H9 (cell line): ENCODE measurements at regions not wholly inside any gene's neighbourhood (a gene's known extent, or its start where the extent isn't known, plus 50 kb on each side); places are given as distances from the start of the nearest gene placed in this dataset.
A peak's percentile ranks its signal among the peaks of the same experiment; 100 is the strongest.

Experiments used
- DNase-seq: peaks from one replicate; pipeline ENCODE4 v3.0.0-alpha.2; 2017
- H2AFZ ChIP-seq: one replicate; pipeline ENCODE4 v1.6.1; 2013; ENCODE audit warnings: mild to moderate bottlenecking, low read length, control low read depth, moderate library complexity
- H2AK5ac ChIP-seq: 2 replicates; pipeline ENCODE4 v1.6.1; 2013; ENCODE audit warnings: low read length, control low read depth, mixed read lengths; ENCODE audit not compliant: insufficient read length
- H2BK120ac ChIP-seq: one replicate; pipeline ENCODE4 v1.6.1; 2013; ENCODE audit warnings: low read depth, mild to moderate bottlenecking, low read length, control low read depth, inconsistent platforms; ENCODE audit not compliant: poor library complexity, severe bottlenecking
- H2BK12ac ChIP-seq: 2 replicates; pipeline ENCODE4 v1.6.1; 2013; ENCODE audit warnings: low read length, control low read depth, mixed read lengths, low read depth; ENCODE audit not compliant: insufficient read length
- H2BK15ac ChIP-seq: 2 replicates; pipeline ENCODE4 v1.6.1; 2013; ENCODE audit warnings: low read depth, low read length, control low read depth
- H2BK20ac ChIP-seq: one replicate; pipeline ENCODE4 v1.6.1; 2013; ENCODE audit warnings: low read depth, mild to moderate bottlenecking, low read length, control low read depth, inconsistent platforms; ENCODE audit not compliant: poor library complexity, severe bottlenecking
- H2BK5ac ChIP-seq: 2 replicates; pipeline ENCODE4 v1.6.1; 2013; ENCODE audit warnings: low read length, control low read depth, mixed read lengths; ENCODE audit not compliant: insufficient read length
- H3K14ac ChIP-seq: 2 replicates; pipeline ENCODE4 v1.6.1; 2013; ENCODE audit warnings: low read length, control low read depth; ENCODE audit not compliant: insufficient read depth
- H3K18ac ChIP-seq: 2 replicates; pipeline ENCODE4 v1.6.1; 2013; ENCODE audit warnings: low read depth, mild to moderate bottlenecking, mixed read lengths, low read length, control low read depth; ENCODE audit not compliant: insufficient read length
- H3K23ac ChIP-seq: 2 replicates; pipeline ENCODE4 v1.6.1; 2013; ENCODE audit warnings: low read length, control low read depth, mixed read lengths, low read depth; ENCODE audit not compliant: insufficient read length
- H3K23me2 ChIP-seq: 2 replicates; pipeline ENCODE4 v1.6.1; 2013; ENCODE audit warnings: low read depth, mild to moderate bottlenecking, mixed read lengths, low read length, control low read depth; ENCODE audit not compliant: insufficient read length, poor library complexity, severe bottlenecking
- H3K27ac ChIP-seq: 2 replicates; pipeline ENCODE4 v1.5.1; 2013; ENCODE audit warnings: low read length, control low read depth, mixed read lengths, low read depth; ENCODE audit not compliant: insufficient read length
- H3K27me3 ChIP-seq: 2 replicates; pipeline ENCODE4 v1.6.1; 2013; ENCODE audit warnings: low read length, control low read depth, inconsistent platforms; ENCODE audit not compliant: insufficient read depth
- H3K4ac ChIP-seq: 2 replicates; pipeline ENCODE4 v1.6.1; 2013; ENCODE audit warnings: low read depth, mild to moderate bottlenecking, control low read depth, inconsistent platforms, low read length, moderate library complexity
- H3K4me1 ChIP-seq: 2 replicates; pipeline ENCODE4 v1.6.1; 2013; ENCODE audit warnings: low read length, control low read depth, inconsistent platforms; ENCODE audit not compliant: insufficient read depth
- H3K4me2 ChIP-seq: 2 replicates; pipeline ENCODE4 v1.6.1; 2013; ENCODE audit warnings: low read length, control low read depth, mixed read lengths; ENCODE audit not compliant: insufficient read length, insufficient read depth
- H3K56ac ChIP-seq: 2 replicates; pipeline ENCODE4 v1.6.1; 2013; ENCODE audit warnings: low read depth, mild to moderate bottlenecking, mixed read lengths, low read length, control low read depth; ENCODE audit not compliant: insufficient read length
- H3K79me1 ChIP-seq: 2 replicates; pipeline ENCODE4 v1.6.1; 2013; ENCODE audit warnings: low read depth, mild to moderate bottlenecking, moderate library complexity, low read length, control low read depth, inconsistent platforms; ENCODE audit not compliant: insufficient read depth, poor library complexity, severe bottlenecking
- H3K79me2 ChIP-seq: 2 replicates; pipeline ENCODE4 v1.6.1; 2013; ENCODE audit warnings: low read length, control low read depth, inconsistent platforms; ENCODE audit not compliant: insufficient read depth
- H3K9ac ChIP-seq: 2 replicates; pipeline ENCODE4 v1.6.1; 2013; ENCODE audit warnings: low read length, control low read depth, mixed read lengths; ENCODE audit not compliant: insufficient read length; ENCODE audit errors: extremely low read depth
- H3K9me3 ChIP-seq: one replicate; pipeline ENCODE4 v1.6.1; 2013; ENCODE audit warnings: low read depth, low read length, inconsistent platforms; ENCODE audit not compliant: control insufficient read depth
- H3T11ph ChIP-seq: one replicate; pipeline ENCODE4 v1.6.1; 2013; ENCODE audit warnings: mild to moderate bottlenecking, low read length, control low read depth, inconsistent platforms
- H4K20me1 ChIP-seq: one replicate; pipeline ENCODE4 v1.6.1; 2013; ENCODE audit not compliant: control insufficient read depth, insufficient read length, insufficient read depth
- H4K5ac ChIP-seq: 2 replicates; pipeline ENCODE4 v1.6.1; 2013; ENCODE audit warnings: low read depth, mild to moderate bottlenecking, mixed read lengths, low read length, control low read depth; ENCODE audit not compliant: insufficient read length
- H4K8ac ChIP-seq: replicated peaks from 2 replicates; pipeline ENCODE4 v1.6.1; 2013; ENCODE audit warnings: low read length, control low read depth, mixed read lengths, low read depth; ENCODE audit not compliant: insufficient read length
- H4K91ac ChIP-seq: 2 replicates; pipeline ENCODE4 v1.6.1; 2013; ENCODE audit warnings: low read depth, mild to moderate bottlenecking, moderate library complexity, mixed read lengths, low read length, control low read depth; ENCODE audit not compliant: insufficient read length
- H3K27ac Mint-ChIP-seq, 3 experiments: 2 replicates in 2 of 3; 3 replicates in 1 of 3; pipeline ENCODE4 v1.8.0; 2020 to 2021; ENCODE audit warnings: mixed read lengths in 3 of 3, mild to moderate bottlenecking in 1 of 3, moderate library complexity in 1 of 3
- H3K27me3 Mint-ChIP-seq: 2 replicates; pipeline ENCODE4 v1.8.0; 2021; ENCODE audit warnings: low read depth, mild to moderate bottlenecking, moderate library complexity, mixed read lengths
- H3K36me3 Mint-ChIP-seq, 3 experiments: 2 replicates in 2 of 3; 3 replicates in 1 of 3; pipeline ENCODE4 v1.8.0; 2020 to 2021; ENCODE audit warnings: low read depth in 3 of 3, mixed read lengths in 3 of 3; ENCODE audit not compliant: insufficient read depth in 1 of 3
- H3K4me1 Mint-ChIP-seq, 2 experiments: 2 replicates each; pipeline ENCODE4 v1.8.0; 2020; ENCODE audit warnings: mixed read lengths in 2 of 2
- H3K4me3 Mint-ChIP-seq, 2 experiments: 2 replicates in 1 of 2; 3 replicates in 1 of 2; pipeline ENCODE4 v1.8.0; 2020 to 2021; ENCODE audit warnings: mild to moderate bottlenecking in 2 of 2, mixed read lengths in 2 of 2, moderate library complexity in 1 of 2
- H3K9me3 Mint-ChIP-seq, 2 experiments: 2 replicates in 1 of 2; 3 replicates in 1 of 2; pipeline ENCODE4 v1.8.0; 2020; ENCODE audit warnings: mild to moderate bottlenecking in 2 of 2, mixed read lengths in 2 of 2, moderate library complexity in 1 of 2
- WGBS: extraction: QIAGEN DNeasy Blood & Tissue Kit; methylation state at CpG from one replicate; pipeline ENCODE4 v1.1.7; 2013; ENCODE audit warnings: missing lambda C conversion rate, low lambda C conversion rate, mixed read lengths; ENCODE audit not compliant: insufficient read length; ENCODE audit errors: extremely low coverage; 5-methylcytosine and 5-hydroxymethylcytosine counted together
- TF ChIP-seq, protein P1 (sequence below): fragments of 200-600 bp; sonication (generic); conservative IDR thresholded peaks from 3 replicates; pipeline ENCODE4 v1.8.0; 2021; ENCODE audit warnings: antibody characterized with exemption, mild to moderate bottlenecking

DNA sequence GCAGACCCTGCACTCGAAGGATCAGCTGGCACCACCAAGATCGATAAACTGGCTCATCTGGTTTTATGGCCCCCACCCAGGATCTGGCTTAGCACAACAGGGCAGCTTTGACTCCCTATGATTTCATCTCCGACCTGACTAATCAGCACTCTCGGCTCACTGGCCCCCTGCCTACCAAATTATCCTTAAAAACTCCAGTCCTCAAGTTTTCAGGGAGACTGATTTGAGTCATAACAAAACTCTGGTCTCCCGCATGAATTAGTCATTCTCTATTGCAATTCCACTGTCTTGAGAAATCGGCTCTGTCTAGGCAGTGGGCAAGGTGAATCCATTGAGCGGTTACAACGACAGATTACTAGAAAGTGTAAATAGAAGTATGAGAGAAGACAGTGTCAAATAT lies 521.9 kb upstream of the RGMA start:
- Histone ChIP-seq H3K4ac (no peak overlapping the region), H2BK5ac (no peak overlapping the region), H3K4me2 (no peak overlapping the region), H3K56ac (no peak overlapping the region), H3K23me2 (no peaks in the 10 kb centered on the region), H3K27ac (no peak overlapping the region), H2AFZ (no peak overlapping the region), H3K4me1 (no peaks in the 10 kb centered on the region), H2BK120ac (no peak overlapping the region), H3K79me2 (no peaks in the 10 kb centered on the region), H2AK5ac (no peak overlapping the region), H2BK12ac (no peak overlapping the region), H3K27me3 (no peaks in the 10 kb centered on the region), H3K23ac (no peak overlapping the region), H2BK15ac (no peak overlapping the region), H2BK20ac (no peak overlapping the region), H4K8ac (no peak overlapping the region), H4K5ac (no peak overlapping the region), H3K18ac (no peak overlapping the region), H4K20me1 (no peaks in the 10 kb centered on the region), H3K79me1 (no peaks in the 10 kb centered on the region), H4K91ac (no peak overlapping the region), H3T11ph (no peak overlapping the region), H3K14ac (no peak overlapping the region; the same call in 1 of the 2 replicates), H3K9me3 (no peaks in the 10 kb centered on the region), H3K9ac (no peak overlapping the region)
- no peak overlapping the region for H3K4me3 Mint-ChIP-seq
- TF ChIP-seq, protein P1, sequence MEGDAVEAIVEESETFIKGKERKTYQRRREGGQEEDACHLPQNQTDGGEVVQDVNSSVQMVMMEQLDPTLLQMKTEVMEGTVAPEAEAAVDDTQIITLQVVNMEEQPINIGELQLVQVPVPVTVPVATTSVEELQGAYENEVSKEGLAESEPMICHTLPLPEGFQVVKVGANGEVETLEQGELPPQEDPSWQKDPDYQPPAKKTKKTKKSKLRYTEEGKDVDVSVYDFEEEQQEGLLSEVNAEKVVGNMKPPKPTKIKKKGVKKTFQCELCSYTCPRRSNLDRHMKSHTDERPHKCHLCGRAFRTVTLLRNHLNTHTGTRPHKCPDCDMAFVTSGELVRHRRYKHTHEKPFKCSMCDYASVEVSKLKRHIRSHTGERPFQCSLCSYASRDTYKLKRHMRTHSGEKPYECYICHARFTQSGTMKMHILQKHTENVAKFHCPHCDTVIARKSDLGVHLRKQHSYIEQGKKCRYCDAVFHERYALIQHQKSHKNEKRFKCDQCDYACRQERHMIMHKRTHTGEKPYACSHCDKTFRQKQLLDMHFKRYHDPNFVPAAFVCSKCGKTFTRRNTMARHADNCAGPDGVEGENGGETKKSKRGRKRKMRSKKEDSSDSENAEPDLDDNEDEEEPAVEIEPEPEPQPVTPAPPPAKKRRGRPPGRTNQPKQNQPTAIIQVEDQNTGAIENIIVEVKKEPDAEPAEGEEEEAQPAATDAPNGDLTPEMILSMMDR, result no peak
- no peaks in the 10 kb centered on the region for H3K36me3 Mint-ChIP-seq
- WGBS, result no CpG with 5 or more reads among the region's 8 CpGs
- H3K4me1 Mint-ChIP-seq, result no peaks in the 10 kb centered on the region; a peak in 1 of 4 replicates
- no peak for DNase-seq
- H3K27ac Mint-ChIP-seq, result peak overlapping the region in 1 of 3 experiments; percentile 18; a peak in 1 of 7 replicates
- H3K9me3 Mint-ChIP-seq, result no peaks in the 10 kb centered on the region
- H3K27me3 Mint-ChIP-seq, result no peaks in the 10 kb centered on the region; the same call in 1 of the 2 replicates
